Body of pancreas (tissue), 4 donors: ENCODE measurements at regions not wholly inside any gene's neighbourhood (a gene's known extent, or its start where the extent isn't known, plus 50 kb on each side); places are given as distances from the start of the nearest gene placed in this dataset.

Experiments
- CTCF ChIP-seq, 7 experiments: fragments of 450-650 bp in 4 of 7; fragments of 200-600 bp in 3 of 7; sonication (generic) in 3 of 7; IDR thresholded peaks; one replicate each; pipeline ENCODE4 v1.5.1; 2016 to 2019; ENCODE audit warnings: antibody characterized with exemption in 7 of 7
- POLR2A ChIP-seq, 3 donors: fragments of 450-650 bp; IDR thresholded peaks; one replicate each; pipeline ENCODE4 v1.6.1; 2016; ENCODE audit warnings: antibody characterized with exemption in 3 of 3, mild to moderate bottlenecking in 2 of 3

- no peak for TF ChIP-seq CTCF (IDR thresholded peaks at IDR 0.05)
- no peak for TF ChIP-seq POLR2A (IDR thresholded peaks at IDR 0.05)
These were observed 418.8 kb upstream of the LUZP2 start for GRCh38 chr11:24078018-24078417.
